IMR-90 (cell line): ENCODE measurements at regions not wholly inside any gene's neighbourhood (a gene's known extent, or its start where the extent isn't known, plus 50 kb on each side); places are given as distances from the start of the nearest gene placed in this dataset.

Source experiments
- ATAC-seq: fragments of 200-7000 bp; cut with Tn5 transposase; 2 replicates; pipeline ENCODE4 v1.9.1; 2020; ENCODE audit warnings: low read depth, mild to moderate bottlenecking, moderate library complexity
- BruUV-seq: library from RNA; stranded (reverse); fragments of 400-500 nt; replicated peaks from 2 replicates; lab custom pipeline; 2021; lab: Mats Ljungman, UMichigan
- CTCF ChIA-PET: fragments of 300-600 bp; formaldehyde crosslinking; extraction: SDS; loops from one replicate; lab custom pipeline; 2021; ENCODE audit warnings: antibody characterized with exemption; lab: Yijun Ruan, JAX
- POLR2A ChIA-PET: fragments of 300-600 bp; sonication (Branson Sonifier 250); formaldehyde crosslinking; loops from one replicate; lab custom pipeline; 2022; ENCODE audit warnings: antibody characterized with exemption; ENCODE audit not compliant: unreplicated experiment; lab: Charles Lee
- DNase-seq: peaks from one replicate; pipeline ENCODE4 v3.0.0; 2013
- H2AFZ ChIP-seq: replicated peaks from 2 replicates; pipeline ENCODE3; 2013; ENCODE audit warnings: low read length, mild to moderate bottlenecking; ENCODE audit not compliant: poor library complexity
- H2AK5ac ChIP-seq: 2 replicates; pipeline ENCODE4 v1.6.1; 2013; ENCODE audit warnings: low read depth, low read length, inconsistent platforms
- H2AK9ac ChIP-seq: replicated peaks from 2 replicates; pipeline ENCODE3; 2013; ENCODE audit warnings: mild to moderate bottlenecking, low read depth, low read length, moderate library complexity; ENCODE audit not compliant: poor library complexity
- H2BK120ac ChIP-seq: 2 replicates; pipeline ENCODE4 v1.6.1; 2013; ENCODE audit warnings: low read depth, low read length, inconsistent platforms
- H2BK15ac ChIP-seq: 3 replicates; pipeline ENCODE4 v1.6.1; 2013; ENCODE audit warnings: low read depth, low read length, inconsistent platforms
- H2BK20ac ChIP-seq: 2 replicates; pipeline ENCODE4 v1.6.1; 2013; ENCODE audit warnings: low read depth, mild to moderate bottlenecking, inconsistent platforms, low read length, moderate library complexity
- H2BK5ac ChIP-seq: 2 replicates; pipeline ENCODE4 v1.6.1; 2013; ENCODE audit warnings: mild to moderate bottlenecking, low read depth, low read length, inconsistent platforms; ENCODE audit not compliant: poor library complexity, severe bottlenecking
- H3K14ac ChIP-seq: replicated peaks from 2 replicates; pipeline ENCODE4 v1.6.1; 2013; ENCODE audit warnings: low read depth, low read length, inconsistent platforms
- H3K18ac ChIP-seq: 2 replicates; pipeline ENCODE4 v1.6.1; 2013; ENCODE audit warnings: low read depth, low read length, control low read depth
- H3K23ac ChIP-seq: 2 replicates; pipeline ENCODE4 v1.6.1; 2013; ENCODE audit warnings: low read depth, low read length, inconsistent platforms
- H3K27ac ChIP-seq: 2 replicates; pipeline ENCODE4 v1.5.1; 2013; ENCODE audit warnings: mild to moderate bottlenecking, control low read depth, low read length; ENCODE audit not compliant: insufficient read depth
- H3K27me3 ChIP-seq: 2 replicates; pipeline ENCODE4 v1.6.1; 2013; ENCODE audit warnings: low read length; ENCODE audit not compliant: control insufficient read depth, insufficient read depth
- H3K36me3 ChIP-seq: 2 replicates; pipeline ENCODE4 v1.6.1; 2013; ENCODE audit warnings: low read length, mixed read lengths; ENCODE audit not compliant: control insufficient read depth, insufficient read depth
- H3K4ac ChIP-seq: 2 replicates; pipeline ENCODE4 v1.6.1; 2013; ENCODE audit warnings: low read depth, low read length, inconsistent platforms
- H3K4me1 ChIP-seq: 2 replicates; pipeline ENCODE4 v1.6.1; 2013; ENCODE audit warnings: low read length, mixed read lengths; ENCODE audit not compliant: control insufficient read depth, insufficient read depth
- H3K4me2 ChIP-seq: 2 replicates; pipeline ENCODE4 v1.6.1; 2013; ENCODE audit warnings: low read depth, mild to moderate bottlenecking, control low read depth, low read length, moderate library complexity
- H3K4me3 ChIP-seq: 2 replicates; pipeline ENCODE4 v1.5.1; 2013; ENCODE audit warnings: low read depth, mild to moderate bottlenecking, control low read depth, low read length, moderate library complexity; ENCODE audit not compliant: insufficient read depth
- H3K56ac ChIP-seq: 2 replicates; pipeline ENCODE4 v1.6.1; 2013; ENCODE audit warnings: low read length, inconsistent platforms; ENCODE audit not compliant: insufficient read depth; ENCODE audit errors: extremely low read depth
- H3K79me1 ChIP-seq, 2 experiments: 2 replicates each; pipeline ENCODE4 v1.6.1; 2013; ENCODE audit warnings: low read length in 2 of 2, inconsistent platforms in 1 of 2, low read depth in 1 of 2
- H3K9ac ChIP-seq: 2 replicates; pipeline ENCODE4 v1.6.1; 2013; ENCODE audit warnings: low read depth, low read length, control low read depth
- H3K9me1 ChIP-seq: 2 replicates; pipeline ENCODE4 v1.6.1; 2013; ENCODE audit warnings: low read length, inconsistent platforms; ENCODE audit not compliant: insufficient read depth
- H3K9me3 ChIP-seq: 2 replicates; pipeline ENCODE4 v1.6.1; 2013; ENCODE audit warnings: low read length; ENCODE audit not compliant: control insufficient read depth, insufficient read depth
- H4K20me1 ChIP-seq: 2 replicates; pipeline ENCODE4 v1.6.1; 2013; ENCODE audit warnings: low read length, inconsistent platforms; ENCODE audit not compliant: insufficient read depth
- H4K5ac ChIP-seq: 2 replicates; pipeline ENCODE4 v1.6.1; 2013; ENCODE audit warnings: mild to moderate bottlenecking, low read depth, low read length, control low read depth
- H4K8ac ChIP-seq, 2 experiments: 2 replicates each; pipeline ENCODE4 v1.6.1; 2013; ENCODE audit warnings: low read depth in 2 of 2, low read length in 2 of 2, control low read depth in 1 of 2, inconsistent platforms in 1 of 2
- H4K91ac ChIP-seq: 2 replicates; pipeline ENCODE4 v1.6.1; 2013; ENCODE audit warnings: low read depth, low read length, inconsistent platforms; ENCODE audit not compliant: insufficient read depth
- BHLHE40 ChIP-seq: fragments of 150-350 bp; IDR thresholded peaks from 2 replicates; pipeline ENCODE4 v1.6.1; 2016; ENCODE audit warnings: mild to moderate bottlenecking, low read depth, low read length
- CEBPB ChIP-seq: IDR thresholded peaks from 2 replicates; pipeline ENCODE4 v1.6.1; 2012; ENCODE audit warnings: low read depth, low read length, improper control_type of control experiment
- CHD1 ChIP-seq: IDR thresholded peaks from 2 replicates; pipeline ENCODE4 v1.6.1; 2012; ENCODE audit warnings: low read depth, low read length, improper control_type of control experiment
- CTCF ChIP-seq: conservative IDR thresholded peaks from 2 replicates; pipeline ENCODE4 v1.5.1; 2012; ENCODE audit warnings: mild to moderate bottlenecking, low read depth, low read length, improper control_type of control experiment
- ELK1 ChIP-seq: fragments of 150-350 bp; IDR thresholded peaks from 2 replicates; pipeline ENCODE4 v1.6.1; 2016; ENCODE audit warnings: low read depth, mild to moderate bottlenecking, low read length, moderate library complexity, borderline replicate concordance
- FOS ChIP-seq: fragments of 150-350 bp; IDR thresholded peaks from 2 replicates; pipeline ENCODE4 v1.6.1; 2016; ENCODE audit warnings: low read depth, low read length
- MAZ ChIP-seq: IDR thresholded peaks from 2 replicates; pipeline ENCODE4 v1.6.1; 2012; ENCODE audit warnings: low read depth, mild to moderate bottlenecking, low read length, improper control_type of control experiment, moderate library complexity, borderline replicate concordance
- NFE2L2 ChIP-seq: fragments of 150-350 bp; IDR thresholded peaks from 2 replicates; pipeline ENCODE4 v1.6.1; 2016; ENCODE audit warnings: low read depth, mild to moderate bottlenecking, low read length
- POLR2A ChIP-seq: IDR thresholded peaks from 2 replicates; pipeline ENCODE4 v1.6.1; 2012; ENCODE audit warnings: mild to moderate bottlenecking, low read depth, low read length
- RFX5 ChIP-seq: IDR thresholded peaks from 2 replicates; pipeline ENCODE4 v1.8.0; 2012; ENCODE audit warnings: low read depth, mild to moderate bottlenecking, low read length, moderate library complexity
- SMC3 ChIP-seq: fragments of 150-350 bp; IDR thresholded peaks from 2 replicates; pipeline ENCODE4 v1.6.1; 2016; ENCODE audit warnings: low read depth, mild to moderate bottlenecking, antibody characterized with exemption, low read length, moderate library complexity
- WGBS, 2 experiments: methylation state at CpG; one replicate each; pipeline versions ENCODE4 v1.1.5 to v1.1.7; 2013; ENCODE audit warnings: missing lambda C conversion rate in 2 of 2; ENCODE audit not compliant: insufficient read length in 1 of 2; ENCODE audit errors: extremely low coverage in 2 of 2; 5-methylcytosine and 5-hydroxymethylcytosine counted together
- dilution Hi-C: fragments of 300-500 bp; cut with HindIII; formaldehyde crosslinking; loops from one replicate; pipeline ENCODE4 v1.14.3; 2018; ENCODE audit warnings: low sequenced_read_pairs; ENCODE audit not compliant: unreplicated experiment
- in situ Hi-C: fragments of 300-500 bp; cut with MboI; formaldehyde crosslinking; loops from 3 replicates; pipeline ENCODE4 v1.14.3; 2019; ENCODE audit warnings: low sequenced_read_pairs, inconsistent platforms, mixed read lengths
- intact Hi-C: fragments of 100-400 bp; cut with micrococcal nuclease; formaldehyde crosslinking; loops from 2 replicates; pipeline ENCODE4 v1.10.0; 2022
- TF ChIP-seq, protein P1 (sequence below): fragments of 150-350 bp; IDR thresholded peaks from 2 replicates; pipeline ENCODE4 v1.6.1; 2017; ENCODE audit warnings: mild to moderate bottlenecking, antibody characterized with exemption, low read length, low read depth

DNA sequence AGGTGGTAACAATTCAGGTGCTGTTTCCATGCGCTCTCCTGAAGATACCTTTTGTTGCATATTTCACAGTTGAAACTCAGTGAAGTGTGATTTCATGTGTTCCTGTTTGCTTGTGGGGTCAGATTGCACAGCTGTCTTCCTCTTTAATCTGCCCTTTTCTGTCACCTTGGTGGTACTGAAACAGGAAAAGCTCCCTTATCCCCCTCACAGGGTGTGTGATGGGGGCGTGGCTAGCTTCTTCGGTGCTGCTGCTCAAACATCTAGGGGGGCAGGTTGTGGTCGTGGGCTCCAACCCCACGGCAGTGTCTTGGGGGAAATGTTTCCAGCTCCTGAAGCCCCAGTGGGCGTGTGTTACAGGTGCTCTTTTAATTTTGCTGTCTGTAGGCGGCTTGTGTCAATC lies 107.4 kb upstream of the KLF14 start:
- H3K79me1 ChIP-seq: peaks cover 7 to 40% of the 10 kb centered on the region in 2 experiments
- peak overlapping the region; percentile 86; the same call in 1 of the 2 replicates for H2BK20ac ChIP-seq
- intact Hi-C loops (no loop called here), dilution Hi-C loops (no loop called here), in situ Hi-C loops (no loop called here)
- H4K5ac ChIP-seq: peak overlapping the region; percentile 16; the same call in 1 of the 2 replicates
- DNase-seq (no peak), ATAC-seq (no peak)
- H3K27ac ChIP-seq: no peak overlapping the region
- H3K14ac ChIP-seq: peak overlapping the region; percentile 16
- H2BK15ac ChIP-seq: peak overlapping the region; percentile 77; the same call in 2 of the 3 replicates
- BruUV-seq: no TSS peak
- WGBS, 2 experiments: no CpG with 5 or more reads among the region's 7 CpGs
- H3K4me1 ChIP-seq: peaks cover 14% of the 10 kb centered on the region
- peak overlapping the region; percentile 25 for H2AFZ ChIP-seq
- CTCF ChIA-PET: no interaction called here
- peaks cover 16% of the 10 kb centered on the region; the same call in 1 of the 2 replicates for H3K9me1 ChIP-seq
- no peak overlapping the region for H3K23ac ChIP-seq
- TF ChIP-seq NFE2L2 (no peak), CHD1 (no peak), ELK1 (no peak), CTCF (no peak), FOS (no peak), RFX5 (no peak), MAZ (no peak), BHLHE40 (no peak), POLR2A (no peak), SMC3 (no peak), CEBPB (no peak)
- TF ChIP-seq, protein P1, sequence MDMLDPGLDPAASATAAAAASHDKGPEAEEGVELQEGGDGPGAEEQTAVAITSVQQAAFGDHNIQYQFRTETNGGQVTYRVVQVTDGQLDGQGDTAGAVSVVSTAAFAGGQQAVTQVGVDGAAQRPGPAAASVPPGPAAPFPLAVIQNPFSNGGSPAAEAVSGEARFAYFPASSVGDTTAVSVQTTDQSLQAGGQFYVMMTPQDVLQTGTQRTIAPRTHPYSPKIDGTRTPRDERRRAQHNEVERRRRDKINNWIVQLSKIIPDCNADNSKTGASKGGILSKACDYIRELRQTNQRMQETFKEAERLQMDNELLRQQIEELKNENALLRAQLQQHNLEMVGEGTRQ: no peak
- no peak overlapping the region for H3K9ac ChIP-seq
- H2BK120ac ChIP-seq: peak overlapping the region; percentile 98
- no peak overlapping the region for H3K4me2 ChIP-seq
- H4K91ac ChIP-seq: peak overlapping the region; percentile 60
- H3K56ac ChIP-seq: no peak overlapping the region
- H3K18ac ChIP-seq: peak overlapping the region; percentile 18; the same call in 1 of the 2 replicates
- POLR2A ChIA-PET: no interaction called here
- H3K36me3 ChIP-seq: no peaks in the 10 kb centered on the region
- no peaks in the 10 kb centered on the region for H3K9me3 ChIP-seq
- H4K20me1 ChIP-seq: no peaks in the 10 kb centered on the region
- H2AK9ac ChIP-seq: no peak overlapping the region
- H2AK5ac ChIP-seq: peak overlapping the region; percentile 97
- H3K4me3 ChIP-seq: no peak overlapping the region
- H2BK5ac ChIP-seq: peak overlapping the region; percentile 84
- peak overlapping the region; percentile 95 for H3K4ac ChIP-seq
- H3K27me3 ChIP-seq: no peaks in the 10 kb centered on the region
- peak overlapping the region in 1 of 2 experiments; percentile 35; a peak in 1 of 4 replicates for H4K8ac ChIP-seq
